HG03159 (cell line): ENCODE measurements at regions not wholly inside any gene's neighbourhood (a gene's known extent, or its start where the extent isn't known, plus 50 kb on each side); places are given as distances from the start of the nearest gene placed in this dataset.
"Not testable (repeated sequence)": the region's sequence is repeated elsewhere in the genome, so short reads cannot be mapped to it uniquely, and the experiment has no call there.

Source experiments
- ATAC-seq: cut with Tn5 transposase; IDR thresholded peaks from one replicate; pipeline ENCODE4 v1.9.1; 2021; ENCODE audit warnings: mild to moderate bottlenecking, moderate library complexity; ENCODE audit not compliant: unreplicated experiment

DNA sequence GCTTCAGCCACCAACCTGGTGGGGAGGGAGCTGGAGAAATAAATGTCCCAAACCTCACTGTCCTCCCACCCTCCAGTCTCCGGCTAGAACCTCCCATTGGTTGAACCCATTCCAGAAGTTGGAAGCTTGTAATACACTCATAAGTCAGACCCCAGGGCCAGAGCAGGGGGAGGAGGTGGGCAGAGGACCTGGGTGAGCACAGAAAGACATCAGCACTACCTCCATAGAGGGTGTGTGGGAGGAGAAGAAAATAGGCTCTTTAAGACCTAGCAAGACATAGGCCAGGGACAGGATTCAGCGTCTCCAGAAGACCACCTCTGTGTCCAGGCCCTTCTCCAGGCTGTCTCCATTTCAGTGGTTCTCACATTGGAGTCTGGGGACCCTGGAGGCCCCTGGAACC lies 73.3 kb upstream of the TOP1 start:
- no peak for ATAC-seq

DNA sequence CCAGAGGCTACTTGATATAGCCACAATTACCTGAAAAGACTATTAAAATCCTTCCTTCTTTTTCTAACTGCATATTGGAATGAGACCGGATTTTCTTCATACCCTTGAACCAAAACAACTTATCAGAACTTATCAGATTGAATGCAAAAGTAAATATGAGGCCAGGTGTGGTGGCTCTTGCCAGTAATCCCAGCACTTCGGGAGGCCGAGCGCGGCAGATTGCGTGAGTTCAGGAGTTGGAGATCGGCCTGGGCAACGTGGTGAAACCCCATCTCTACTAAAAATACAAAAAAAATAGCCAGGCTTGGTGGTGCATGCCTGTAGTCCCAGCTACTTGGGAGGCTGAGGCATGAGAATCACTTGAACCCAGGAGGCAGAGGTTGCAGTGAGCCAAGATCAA lies 72.8 kb upstream of the TOP1 start:
- ATAC-seq = not testable (repeated sequence)

DNA sequence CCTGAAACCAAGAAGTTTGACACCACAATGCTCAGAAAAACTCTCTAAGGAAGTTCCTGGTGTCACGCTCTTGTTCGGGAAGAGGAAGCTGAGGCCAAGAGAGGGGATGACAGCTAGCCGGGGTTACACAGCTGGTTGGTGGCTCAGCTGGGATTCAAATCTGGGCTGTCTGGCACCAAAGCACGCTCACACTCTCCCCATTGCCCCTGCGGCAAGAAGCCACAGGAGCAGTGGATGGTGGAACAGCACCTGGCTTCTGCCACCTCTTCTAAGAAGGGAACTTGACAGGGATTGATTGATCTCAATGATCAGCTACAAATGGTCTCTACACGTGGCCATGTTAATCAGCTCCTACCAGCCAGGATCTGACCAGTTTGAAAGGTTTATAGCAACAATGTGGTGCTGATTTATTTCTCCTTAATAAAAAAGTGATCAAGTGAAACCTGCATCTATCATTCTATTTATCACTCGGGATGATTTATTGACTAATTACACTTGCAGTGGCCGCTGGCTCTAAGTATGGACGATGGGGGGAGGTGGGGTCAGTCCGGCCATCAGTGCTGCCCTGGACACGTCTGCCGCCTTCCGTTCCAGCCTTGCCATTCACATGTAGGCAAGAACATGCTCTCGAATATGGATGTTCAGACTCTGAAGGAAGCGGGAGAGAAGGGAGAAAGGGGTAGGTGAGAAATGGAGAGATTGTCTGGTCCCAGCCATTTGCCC lies 71.9 kb upstream of the TOP1 start:
- ATAC-seq = no peak

DNA sequence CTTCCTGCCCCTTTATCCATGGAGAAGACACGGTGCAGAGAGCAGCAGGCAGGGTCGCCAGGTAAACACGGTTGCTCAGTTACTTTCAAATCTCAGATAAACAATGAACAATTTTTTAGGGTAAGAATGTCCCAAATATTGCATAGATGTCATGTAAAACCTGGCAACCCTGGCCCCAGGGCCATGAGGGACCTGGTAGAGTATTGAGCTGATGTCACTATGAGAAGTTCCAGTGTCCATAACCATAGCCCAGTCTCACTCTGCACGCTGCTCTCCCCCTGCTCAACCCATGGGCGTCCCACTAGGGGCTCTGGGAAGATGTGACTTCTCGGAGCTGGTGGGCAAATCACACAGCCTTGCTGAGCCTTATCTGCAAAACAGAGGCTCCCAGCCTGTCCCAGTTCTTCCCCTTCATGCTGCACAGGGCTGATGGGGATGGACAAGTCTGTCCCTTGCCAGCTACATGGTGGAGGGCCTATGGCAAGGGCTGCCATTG lies 71.3 kb upstream of the TOP1 start:
- ATAC-seq = no peak

DNA sequence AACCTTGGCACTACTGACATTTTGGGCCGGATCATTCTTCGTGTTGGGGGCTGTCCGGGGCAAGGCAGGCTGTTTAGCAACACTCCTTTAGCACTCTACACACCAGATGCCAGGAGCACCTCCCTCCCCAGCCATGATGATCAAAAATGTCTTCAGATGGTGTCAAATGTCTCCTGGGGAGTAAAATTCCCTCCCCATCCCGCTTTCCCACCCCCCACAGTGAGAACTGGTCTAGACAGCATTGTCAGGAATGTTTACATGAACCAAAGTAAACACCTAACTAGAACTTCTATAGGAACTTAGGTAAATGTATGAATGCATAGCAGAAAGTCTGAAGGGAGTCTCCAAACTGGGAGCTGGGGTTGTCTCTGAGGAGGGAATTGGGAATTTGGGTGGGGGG lies 70.0 kb upstream of the TOP1 start:
- no peak for ATAC-seq

DNA sequence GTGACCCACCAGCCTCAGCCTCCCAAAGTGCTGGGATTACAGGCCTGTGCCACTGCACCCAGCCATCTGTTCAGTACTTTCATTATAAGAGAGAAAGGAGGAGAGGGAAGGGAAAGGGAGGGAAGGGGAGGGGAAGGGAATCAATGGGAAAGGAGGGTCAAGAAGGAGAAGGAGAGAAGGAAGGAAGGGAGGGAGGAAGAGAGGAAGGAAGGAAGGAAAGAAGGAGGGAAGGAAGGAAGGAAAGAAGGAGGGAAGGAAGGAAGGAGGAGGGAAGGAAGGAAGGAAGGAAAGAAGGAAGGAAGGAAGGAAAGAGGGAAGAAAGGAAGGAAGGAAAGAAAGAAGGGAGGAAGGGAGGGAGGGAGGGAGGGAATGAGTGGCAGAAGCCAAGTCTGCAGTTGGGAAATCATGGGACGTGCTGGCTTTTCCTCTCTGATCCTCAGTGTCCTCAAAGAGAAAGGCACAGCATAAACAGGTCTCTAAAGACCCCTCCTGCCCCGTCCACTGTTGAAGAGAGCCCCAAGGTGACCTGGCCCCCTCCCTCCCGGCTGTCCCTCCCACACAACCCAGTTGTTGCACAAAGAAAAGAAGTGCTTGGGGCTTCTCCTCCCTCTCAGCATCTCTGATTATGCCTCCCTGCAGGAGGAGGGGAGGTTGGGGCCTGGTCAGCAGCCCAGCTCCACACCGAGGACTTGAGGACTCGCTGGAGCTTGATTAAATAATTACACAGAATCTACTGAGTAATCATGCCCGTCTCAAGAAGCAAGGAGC lies 69.1 kb upstream of the TOP1 start:
- no peak for ATAC-seq

DNA sequence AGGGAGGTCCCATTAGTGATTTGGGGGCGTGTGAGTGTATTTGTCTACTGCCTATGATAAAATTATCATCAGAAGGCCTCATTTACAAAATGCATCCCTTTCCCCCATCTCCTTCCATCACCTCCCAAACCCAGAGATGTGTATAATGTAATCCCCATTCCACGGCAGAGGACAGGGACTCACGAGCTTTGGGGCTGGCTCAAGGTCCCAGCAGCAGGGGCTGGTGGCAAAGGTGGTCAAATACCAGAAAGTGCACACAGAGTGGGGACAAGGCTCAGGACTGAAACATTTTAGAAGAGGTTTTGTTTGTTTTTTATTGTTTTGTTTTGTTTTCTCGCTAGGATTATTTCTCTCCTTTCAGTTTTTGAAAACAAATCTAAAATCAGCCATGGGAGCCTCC lies 68.5 kb upstream of the TOP1 start:
- ATAC-seq = no peak

DNA sequence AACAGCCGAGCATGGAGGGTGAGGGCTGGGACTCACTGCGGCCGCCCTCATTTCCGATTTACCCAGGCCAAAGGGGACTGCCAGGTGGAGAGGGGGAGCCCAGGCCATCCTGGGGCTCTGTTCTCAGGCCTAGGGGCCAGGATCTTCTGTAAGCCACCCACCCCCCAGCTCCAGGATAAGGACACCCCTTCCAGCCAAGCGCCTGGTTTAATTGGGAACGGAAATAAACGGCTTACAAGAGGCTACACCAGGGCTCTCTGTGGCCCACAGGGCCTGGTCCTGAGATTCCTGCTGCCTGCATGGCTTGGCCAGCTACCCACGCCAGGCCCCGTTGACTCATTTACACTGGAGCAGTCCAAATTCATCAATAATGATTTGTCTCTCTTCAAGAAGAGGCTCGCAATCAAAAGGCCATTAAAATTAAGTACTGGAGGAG lies 68.1 kb upstream of the TOP1 start:
- ATAC-seq = no peak

DNA sequence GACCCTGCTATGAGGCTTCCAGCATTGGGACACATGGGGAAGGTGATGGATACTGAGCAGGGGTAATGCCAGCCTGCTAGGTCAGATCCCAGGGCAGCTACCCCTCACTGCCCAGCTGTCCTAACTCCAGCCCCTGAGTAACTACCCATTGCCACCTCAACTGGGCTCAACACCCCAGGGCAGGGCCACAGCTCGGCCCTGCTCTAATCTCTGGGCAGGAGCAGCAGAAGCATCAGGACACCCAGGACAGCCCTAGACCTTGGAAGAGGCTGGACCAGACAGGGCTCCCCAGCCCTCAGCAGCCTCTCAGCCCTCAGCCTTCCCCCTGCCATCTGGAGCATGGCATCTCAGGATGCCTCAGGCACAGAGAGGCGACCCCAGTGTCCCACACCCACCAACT lies 67.4 kb upstream of the TOP1 start:
- ATAC-seq = no peak

DNA sequence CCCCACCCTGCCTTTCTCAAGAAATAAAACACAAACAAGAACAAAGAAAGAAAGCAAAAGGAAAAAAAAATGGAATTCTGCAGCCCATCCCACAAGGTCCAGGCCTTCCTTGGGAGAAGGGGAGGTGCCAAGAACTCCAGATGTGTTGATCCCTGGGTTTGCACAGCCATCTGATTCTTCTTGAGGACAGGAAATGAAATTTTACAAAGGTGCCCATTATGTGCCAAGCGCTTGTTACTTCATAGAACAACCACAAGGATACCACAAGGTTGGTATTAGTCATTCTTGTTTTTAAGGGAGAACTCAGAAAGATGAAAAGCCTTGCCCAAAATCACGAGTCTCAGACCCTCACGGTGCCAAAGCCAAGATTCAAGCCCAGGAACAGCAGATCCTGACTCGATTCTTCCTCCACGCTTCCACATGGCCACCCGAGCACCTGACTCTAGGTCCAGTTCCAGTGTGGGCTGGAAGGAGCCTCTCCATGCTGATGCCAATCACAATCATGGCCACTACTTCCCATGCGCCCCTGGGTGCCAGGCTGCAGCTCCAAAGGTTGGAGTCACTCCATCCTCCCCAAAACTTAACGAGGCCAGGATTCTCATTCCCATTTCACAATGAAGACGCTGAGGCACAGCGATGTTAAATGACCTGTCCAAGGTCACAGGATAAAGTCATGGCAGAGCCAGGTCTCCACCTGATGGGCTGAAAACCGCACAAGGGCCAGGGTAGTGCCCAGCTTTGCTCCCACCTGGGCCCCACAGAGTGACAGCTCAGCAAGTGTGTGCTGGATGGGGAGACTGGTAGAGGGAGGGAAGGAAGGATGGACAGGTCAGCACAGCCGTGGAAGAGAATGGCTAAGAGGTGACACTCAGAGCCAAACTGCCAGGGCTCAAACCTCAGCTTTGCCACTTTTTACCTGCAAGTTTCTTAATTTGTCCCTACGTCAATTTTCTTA lies 66.7 kb upstream of the TOP1 start:
- no peak for ATAC-seq

DNA sequence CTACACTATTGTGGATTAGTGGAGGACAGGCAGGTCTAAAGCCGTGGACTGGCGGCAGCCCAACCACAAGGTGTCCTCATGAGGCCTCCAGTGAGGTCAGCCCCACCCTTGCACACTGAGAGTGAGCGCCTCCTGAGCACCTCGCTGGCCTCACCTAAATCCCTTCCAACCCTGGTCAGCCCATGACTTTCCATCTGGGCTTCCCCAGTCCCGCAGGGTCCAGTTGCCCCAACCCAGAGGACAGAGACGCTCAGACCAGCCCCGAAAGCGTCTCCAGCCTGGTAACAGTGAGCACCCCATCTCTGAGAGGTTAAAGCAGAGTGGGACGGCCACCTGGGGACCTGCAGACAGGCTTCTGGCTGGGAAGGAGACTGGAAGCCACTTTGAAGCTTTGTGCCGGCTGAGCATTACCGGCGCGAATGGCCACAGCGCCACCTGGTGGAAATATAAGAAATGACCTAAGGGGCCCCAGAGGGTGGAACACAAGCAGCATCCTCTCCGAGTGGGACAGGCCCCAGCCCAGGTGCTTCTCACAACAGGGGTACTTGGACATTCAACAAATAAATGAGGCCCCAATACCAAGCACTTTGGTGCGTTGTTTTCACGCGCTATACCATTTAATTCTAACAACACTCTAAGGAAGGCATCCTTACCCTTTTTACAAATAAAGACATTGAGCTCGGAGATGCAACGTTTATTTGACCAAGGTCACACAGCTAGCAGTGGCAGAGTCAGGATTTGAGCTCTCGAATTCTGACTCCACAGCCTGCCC lies 65.7 kb upstream of the TOP1 start:
- ATAC-seq = peak; percentile 76

DNA sequence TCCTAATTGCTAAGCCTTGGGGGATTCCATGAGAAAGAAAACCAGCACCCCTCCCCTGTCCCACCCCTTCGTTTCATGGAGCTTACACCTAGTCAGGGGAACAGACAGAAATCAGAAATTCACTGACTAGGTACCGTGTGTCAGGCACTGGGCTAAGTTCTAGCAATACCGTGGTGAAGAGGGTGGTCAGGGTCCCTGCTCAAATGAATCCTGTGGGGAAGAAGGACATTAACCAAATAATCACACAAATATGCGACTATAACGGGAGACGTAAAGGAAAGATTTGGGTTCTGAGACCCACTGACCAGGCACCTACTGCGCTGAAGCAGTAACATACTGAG lies 65.1 kb upstream of the TOP1 start:
- ATAC-seq = no peak

DNA sequence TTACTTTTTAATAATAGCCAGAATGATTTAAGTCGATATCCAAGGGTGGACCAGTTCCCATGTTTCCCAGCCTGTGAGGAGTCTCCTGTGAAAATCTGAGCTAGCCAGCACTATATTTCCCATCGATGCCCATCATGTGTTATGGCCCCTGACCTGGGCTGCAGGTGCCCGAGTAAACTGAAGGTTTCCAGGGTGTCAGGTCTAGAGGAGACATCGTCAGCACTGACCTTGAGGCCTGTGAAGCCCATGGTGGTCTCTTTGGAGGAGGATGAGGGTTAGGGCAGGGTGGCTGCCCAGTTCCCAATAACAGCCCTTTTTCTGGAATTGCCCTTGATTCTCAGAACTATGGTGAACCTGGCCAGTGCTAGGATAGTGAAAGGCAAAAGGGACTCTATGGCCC lies 63.0 kb upstream of the TOP1 start:
- no peak for ATAC-seq

DNA sequence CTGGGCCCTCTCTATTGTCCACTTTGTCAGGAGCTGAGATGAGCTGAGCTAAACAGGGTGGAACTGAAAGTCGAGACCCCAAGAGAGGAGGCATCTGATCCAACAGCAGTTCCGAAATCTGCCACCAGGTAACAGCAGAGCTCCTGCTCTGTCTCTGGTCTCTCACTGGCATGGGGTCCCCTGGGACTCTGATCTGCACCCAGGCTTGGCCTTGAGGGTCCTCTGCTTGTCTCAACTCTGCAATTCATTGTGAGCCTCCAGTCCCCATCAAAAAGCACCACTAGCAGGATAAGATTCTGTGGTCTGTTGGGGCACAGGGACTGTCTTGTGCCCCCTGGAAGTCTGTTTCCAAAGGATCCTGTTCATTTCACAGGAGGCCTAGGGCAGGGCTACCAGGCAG lies 62.5 kb upstream of the TOP1 start:
- no peak for ATAC-seq

DNA sequence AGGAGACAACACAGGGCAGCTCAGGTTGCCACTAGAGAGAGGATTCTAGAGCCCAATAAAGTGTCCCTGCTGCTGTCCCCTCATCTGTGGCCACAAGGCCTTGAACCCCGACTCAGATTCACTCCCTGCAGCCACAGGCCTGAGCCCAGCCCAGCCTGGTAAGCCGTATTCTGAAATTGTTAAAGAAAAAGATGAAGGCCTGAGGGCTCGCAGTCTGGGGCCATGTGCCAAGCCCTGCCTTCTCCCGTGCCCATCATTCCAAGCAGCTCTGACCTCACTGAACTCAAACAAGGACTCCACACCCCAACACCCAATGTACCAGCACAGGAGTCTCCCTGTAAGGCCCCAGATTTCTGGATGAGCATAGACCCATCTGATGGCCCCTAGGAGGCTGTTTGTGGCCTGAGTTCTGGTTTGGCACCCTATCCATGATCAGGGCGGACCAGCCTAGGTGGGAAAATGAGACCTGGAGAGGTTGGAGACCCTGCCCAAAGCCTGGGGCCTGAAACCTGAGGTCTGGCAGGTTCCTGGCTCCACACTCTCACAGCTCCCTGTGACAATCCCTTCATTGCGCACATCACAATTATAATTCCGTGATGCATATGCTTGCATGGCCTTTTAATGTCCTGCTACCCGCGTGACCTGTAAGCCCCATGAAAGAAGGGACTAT lies 62.0 kb upstream of the TOP1 start:
- ATAC-seq = no peak

DNA sequence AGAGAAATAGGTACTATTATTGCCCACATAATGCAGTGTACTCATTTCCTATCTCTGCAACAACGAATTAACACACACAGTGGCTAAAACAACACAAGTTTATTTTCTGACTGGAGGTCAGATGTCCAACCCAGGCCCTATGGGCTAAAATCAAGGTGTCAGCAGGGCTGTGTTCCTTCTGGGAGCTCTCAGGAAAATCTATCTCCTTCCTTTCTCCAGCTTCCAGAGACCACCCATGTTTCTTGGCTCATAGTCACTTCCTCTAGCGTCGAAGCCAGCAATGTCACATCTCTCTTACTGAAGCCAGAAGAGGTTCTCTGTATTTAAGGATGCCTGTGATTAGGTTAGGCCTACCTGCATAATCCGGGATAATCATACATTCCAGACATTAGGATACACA lies 60.9 kb upstream of the TOP1 start:
- no peak for ATAC-seq

DNA sequence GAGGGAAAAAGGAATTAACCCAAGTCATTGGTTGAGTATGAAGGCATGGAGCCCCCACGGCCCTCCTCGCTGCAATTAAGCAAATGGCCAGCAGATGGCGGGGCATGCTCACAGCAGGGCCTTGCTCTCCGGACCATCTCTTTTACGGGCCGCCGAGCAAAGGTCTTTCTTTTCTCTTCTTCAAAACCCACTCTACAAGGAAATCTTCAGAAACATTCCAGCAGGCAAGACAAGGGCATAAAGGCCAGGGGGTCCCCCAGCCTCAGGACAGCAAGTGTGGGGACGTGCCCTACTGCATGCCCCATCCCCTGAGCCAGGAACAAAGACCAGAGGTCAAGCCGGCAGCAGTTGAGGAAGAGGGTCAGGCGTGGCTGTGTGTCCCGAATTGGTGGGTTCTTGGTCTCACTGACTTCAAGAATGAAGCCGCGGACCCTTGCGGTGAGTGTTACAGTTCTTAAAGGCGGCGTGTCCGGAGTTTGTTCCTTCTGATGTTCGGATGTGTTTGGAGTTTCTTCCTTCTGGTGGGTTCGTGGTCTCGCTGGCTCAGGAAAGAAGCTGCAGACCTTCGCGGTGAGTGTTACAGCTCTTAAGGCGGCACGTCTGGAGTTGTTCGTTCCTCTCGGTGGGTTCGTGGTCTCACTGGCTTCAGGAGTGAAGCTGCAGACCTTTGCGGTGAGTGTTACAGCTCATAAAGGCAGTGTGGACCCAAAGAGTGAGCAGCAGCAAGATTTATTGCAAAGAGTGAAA lies 59.6 kb upstream of the TOP1 start:
- ATAC-seq = peak; percentile 68

DNA sequence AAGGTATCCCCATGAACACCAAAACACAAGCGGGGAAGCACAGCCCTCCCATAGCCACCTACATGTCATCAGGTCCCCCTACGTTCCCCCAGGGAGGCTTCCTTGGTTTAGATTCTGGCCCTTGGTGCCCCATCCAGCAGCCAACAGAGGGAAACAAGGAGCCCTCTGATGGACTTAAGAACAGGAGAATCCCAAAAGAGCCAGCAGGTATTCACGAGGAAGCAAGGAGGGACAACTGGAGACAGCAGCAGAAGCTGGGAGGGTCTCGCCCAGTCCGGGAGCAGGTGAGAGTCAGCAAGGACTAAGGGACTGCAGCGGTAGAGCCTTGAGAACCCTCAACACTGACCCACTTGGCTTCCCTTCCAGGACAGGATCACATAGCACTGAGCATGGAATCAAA lies 58.4 kb upstream of the TOP1 start:
- no peak for ATAC-seq

DNA sequence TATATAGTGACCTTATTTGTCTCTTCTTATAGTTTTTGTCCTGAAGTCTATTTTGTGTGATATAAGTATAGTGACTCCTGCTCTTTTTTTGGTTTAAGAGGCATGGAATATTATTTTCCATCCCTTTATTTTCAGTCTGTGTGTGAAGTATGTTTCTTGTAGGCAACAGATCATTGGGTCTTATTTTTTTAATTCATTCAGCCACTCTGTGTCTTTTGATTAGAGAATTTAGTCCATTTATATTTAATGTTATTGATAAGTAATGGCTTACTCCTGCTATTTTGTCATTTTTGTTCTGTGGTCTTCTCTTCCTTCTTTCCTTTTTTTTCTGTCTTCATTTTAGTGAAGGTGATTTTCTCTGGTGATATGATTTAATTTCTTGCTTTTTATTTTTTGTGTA lies 51.4 kb upstream of the TOP1 start:
- no peak for ATAC-seq
